HG03457 (cell line): ENCODE measurements at regions not wholly inside any gene's neighbourhood (a gene's known extent, or its start where the extent isn't known, plus 50 kb on each side); places are given as distances from the start of the nearest gene placed in this dataset.

ENCODE experiments used
- ATAC-seq: cut with Tn5 transposase; IDR thresholded peaks from one replicate; pipeline ENCODE4 v1.9.1; 2021; ENCODE audit warnings: moderate number of reproducible peaks; ENCODE audit not compliant: unreplicated experiment

DNA sequence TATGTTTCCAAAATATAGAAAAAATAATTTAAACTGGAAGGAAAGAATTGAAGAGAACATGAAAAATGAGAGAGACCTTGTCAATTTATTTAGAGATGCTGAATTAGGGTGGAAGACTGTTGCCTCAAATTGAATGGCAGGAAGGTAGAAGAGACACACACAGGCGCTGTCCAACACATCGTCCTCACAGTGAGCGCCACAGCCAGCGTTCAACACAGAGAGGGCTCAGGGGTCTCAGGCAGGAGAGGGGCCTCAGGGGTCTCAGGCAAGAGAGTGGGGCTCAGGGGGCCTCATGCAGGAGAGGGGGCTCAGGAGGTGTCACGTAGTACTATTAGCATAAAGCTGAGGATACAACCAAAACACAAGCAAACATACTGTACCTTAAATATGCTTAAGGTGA, 65.7 kb downstream of the TMEM18 start:
- no peak for ATAC-seq

DNA sequence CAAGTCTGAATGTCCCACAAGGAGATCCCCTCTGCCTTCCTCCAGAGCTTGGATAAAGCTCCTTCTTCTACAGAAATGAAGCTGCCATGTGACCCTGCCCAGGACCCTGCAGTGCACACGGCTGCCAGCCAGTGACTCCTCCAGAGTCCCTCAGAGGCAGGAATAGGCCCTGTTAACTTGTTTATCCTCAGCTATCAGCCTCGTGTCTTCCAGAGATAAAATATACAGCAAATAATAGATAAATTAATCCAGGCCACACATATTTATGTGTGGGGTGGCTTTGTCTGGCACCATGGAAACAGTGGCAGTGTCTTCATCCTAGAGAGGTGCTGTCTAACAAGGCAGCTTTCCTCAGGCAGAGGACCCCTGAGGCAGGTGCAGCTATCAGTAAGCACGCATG, 66.7 kb downstream of the TMEM18 start:
- no peak for ATAC-seq

DNA sequence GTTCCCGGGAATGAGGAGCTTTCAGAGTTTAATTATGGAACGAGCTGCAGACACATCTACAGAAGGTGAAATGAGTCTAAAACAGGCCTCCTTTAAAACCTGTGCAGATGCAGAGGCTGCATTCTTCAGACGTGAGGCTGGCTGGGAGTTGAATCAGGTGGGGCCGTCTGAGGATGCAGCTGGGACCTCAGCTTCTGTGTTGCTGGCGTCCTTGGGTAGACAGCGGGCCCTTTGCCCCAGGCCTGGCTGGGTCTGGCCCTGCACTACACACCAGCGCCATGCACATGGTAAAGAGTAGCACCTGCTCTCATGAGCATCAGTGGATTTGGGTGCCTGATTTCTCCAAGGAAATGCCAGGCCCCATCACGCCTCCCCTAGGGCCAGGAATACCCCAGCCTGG, 67.3 kb downstream of the TMEM18 start:
- no peak for ATAC-seq

DNA sequence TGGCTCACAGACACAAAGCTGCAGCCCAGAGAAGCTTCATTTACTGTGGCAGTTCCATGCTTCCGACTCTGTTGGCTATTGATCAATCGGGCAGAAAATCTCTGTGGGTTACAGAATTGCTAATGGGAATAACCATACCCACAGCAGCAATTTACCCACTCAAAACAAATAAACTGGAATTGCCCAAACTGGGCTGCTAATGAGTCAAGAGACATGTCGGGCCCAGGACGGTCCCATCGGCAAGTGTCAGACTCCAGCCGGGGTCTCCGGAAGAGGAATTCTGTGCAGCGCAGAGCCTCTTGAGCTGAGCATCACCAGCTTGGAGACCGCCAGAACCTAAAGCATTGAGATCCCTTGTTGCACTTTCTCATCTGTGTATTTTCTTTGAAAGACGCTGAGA, 67.8 kb downstream of the TMEM18 start:
- ATAC-seq = no peak

DNA sequence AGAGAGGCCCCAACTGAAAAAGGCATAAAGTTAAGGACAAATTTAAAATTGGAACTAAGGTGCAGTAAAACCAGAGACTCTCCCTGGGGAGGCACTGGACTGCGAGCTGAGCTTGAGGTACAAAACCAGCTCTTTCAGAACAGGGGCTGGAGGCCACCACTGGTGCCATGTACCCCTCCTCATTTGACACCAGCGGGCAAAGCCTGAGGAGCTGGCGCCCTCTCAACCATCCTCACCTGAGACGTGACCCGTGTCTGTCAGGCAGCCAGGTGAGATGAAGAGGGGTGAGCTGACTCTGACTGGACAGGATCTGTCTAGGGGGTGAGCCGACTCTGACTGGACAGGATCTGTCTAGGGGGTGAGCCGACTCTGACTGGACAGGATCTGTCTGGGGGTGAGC, 68.5 kb downstream of the TMEM18 start:
- ATAC-seq = no peak

DNA sequence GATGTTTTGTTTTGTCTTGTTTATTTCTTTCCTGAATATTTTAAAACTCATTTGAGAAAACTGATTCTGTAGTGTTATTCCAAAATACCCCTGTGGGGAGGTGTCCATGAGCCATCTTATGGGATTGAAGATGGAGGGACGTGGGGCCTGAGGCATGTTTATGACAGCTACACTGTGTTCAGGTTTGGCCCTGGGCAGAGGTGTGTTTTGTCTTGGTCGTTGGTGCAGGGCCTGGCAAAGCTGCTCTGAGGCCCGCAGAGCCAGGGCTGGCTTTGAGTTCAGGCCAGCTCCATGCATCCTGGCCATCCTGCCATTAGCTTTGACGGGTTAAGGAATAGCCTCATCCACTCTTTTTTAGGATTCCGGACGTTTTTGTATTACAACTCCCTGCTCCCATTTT, 68.9 kb downstream of the TMEM18 start:
- ATAC-seq = no peak

DNA sequence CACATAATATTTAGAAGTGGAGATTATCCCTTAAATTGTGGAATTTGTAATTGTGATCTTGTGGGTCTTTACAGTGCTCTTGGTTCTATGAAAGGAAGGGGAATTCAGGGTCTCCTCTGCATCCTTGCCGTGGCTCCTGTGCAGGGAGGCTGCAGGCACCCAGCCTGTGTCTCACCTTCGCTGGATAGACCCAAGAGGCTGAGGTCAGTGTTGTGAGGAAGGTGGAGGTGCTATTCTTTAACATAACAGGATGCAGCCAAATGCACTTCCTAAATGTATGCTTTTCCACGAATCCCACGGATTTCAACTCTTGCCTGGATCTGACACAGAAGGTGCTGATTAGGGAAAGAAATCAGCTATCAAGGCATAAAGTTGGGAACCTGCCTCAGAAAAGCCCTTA, 69.5 kb downstream of the TMEM18 start:
- no peak for ATAC-seq

DNA sequence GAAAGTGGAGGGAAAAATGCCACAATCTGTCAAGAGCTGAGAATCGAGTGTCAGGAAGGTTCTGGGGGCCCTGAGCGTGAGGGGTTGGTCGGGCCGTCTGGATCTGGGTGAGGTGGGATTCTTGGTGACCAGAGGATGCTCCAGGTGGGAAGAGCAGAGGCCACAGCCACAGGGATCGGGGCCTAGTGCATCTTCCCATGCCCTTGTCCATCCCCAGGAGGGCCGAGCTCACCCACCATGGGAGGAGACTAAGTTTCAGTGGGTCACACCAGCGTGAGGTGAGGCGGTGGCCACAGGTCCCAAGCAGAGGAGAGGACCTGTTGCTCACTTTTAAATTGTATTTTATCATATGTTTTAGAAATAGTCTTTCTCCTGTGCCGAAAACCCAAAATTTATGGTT, 70.0 kb downstream of the TMEM18 start:
- no peak for ATAC-seq

DNA sequence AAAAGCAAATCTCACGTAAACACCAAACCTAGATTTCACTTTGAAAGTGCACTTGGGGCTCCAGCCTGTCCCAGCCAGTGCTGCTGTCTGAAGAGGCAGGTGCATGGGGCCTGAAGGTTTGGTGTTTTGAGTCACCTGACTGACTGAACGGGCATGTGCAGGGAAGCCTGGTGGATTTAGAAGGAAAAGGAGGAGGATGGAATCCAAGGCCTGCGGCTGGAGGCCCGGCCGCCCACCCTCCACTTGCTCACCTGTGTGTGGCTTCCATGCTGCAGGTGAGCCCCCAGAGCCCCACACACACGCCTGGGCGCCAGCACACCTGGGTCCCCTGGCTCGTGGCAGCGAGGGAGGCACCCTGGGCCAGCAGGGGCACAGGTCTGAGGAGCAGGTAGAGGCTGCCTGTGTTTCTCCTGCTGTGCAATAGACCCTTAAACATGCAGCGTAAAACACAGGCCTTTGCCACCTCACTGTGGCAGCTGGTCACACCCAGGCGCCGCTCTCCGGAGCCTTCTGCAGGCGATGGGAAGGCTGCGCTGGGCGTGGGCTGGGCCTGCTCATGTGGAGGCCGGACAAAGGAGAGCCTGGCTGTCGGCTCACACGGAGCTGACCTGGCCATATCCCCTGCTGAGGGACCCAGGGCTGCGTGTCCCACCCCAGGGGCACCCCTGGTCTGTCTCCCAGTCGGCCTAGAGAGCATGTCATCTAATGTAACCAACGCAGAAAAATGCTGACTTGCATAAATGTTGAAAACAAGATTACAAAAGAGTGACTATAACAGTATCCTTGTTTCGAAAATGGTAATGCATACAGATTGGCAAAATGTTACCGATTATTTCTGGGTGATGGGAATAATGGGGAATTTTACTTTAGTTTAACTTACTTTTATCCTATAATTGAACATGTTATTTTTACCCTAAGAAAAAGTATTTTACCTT, 71.3 kb downstream of the TMEM18 start:
- ATAC-seq = no peak

DNA sequence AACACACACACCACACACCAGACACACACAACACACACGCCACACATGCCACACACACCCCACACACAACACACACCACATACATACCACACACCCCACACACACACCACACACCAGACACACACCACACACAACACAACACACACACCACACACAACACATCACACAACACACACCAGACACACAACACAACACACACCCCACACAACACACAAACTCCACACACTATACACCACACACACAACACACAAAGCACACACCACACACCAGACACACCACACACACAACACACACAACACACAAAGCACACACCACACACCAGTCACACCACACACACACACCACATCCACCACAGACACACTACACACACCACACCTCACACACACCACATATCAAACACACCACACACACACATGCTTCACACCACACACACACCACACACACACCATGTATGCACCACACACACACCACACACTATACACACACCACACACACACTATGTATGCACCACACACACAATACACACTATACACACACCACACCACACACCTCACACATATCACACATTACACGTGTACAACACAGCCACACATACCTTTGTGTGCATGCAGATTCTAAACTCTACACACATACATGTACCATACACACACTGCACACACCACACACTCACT, 72.2 kb downstream of the TMEM18 start:
- ATAC-seq = no peak

DNA sequence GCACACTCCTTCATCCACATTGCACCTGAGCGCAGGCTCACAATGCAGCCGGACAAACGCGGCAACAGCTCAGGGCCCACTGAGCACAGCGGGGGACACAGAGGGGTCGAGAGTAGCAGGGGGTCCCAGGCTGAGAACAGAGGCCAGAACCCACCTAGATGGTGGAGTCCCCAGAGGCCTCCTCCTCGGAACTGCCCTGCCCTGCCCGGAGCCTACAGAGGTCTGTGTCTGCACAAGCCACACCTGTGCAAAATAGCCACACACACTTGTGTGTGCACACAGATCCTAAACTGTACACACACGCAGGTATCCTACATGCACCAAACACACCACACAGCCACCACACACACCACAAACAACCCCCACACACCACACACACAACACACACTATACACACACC, 72.8 kb downstream of the TMEM18 start:
- no peak for ATAC-seq

DNA sequence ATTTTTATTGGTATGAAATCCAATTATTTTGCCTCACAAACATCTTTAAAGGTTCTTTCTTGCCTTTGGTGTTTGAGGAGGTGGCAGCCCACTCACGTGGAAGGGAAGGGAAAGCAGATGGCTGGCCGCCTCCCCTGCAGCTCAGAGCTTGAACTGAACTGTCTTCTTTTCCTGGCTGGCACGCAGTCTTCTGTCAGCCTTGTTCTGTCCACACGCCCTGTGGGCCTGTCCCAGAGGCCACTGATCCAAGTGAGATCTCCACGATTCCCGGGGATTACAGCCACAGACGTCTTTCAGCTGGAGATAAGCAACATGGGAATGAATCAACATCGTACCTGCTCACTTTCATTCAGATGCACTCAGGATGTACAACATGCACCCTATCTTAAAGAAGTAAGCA, 73.3 kb downstream of the TMEM18 start:
- ATAC-seq = no peak

DNA sequence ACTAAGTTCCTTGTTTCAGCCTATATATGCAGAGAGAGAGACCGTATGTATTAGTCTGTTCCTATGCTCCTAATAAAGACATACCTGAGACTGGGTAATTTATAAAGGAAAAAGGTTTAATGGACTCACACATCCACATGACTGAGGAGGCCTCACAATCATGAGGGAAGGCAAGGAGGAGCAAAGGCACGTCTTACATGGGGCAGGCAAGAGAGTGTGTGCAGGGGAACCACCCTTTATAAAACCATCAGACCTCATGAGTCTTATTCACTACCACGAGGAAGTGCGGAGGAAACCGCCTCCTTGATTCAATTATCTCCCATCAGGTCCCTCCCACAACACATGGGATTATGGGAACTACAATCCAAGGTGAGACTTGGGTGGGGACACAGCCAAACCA, 73.8 kb downstream of the TMEM18 start:
- no peak for ATAC-seq

DNA sequence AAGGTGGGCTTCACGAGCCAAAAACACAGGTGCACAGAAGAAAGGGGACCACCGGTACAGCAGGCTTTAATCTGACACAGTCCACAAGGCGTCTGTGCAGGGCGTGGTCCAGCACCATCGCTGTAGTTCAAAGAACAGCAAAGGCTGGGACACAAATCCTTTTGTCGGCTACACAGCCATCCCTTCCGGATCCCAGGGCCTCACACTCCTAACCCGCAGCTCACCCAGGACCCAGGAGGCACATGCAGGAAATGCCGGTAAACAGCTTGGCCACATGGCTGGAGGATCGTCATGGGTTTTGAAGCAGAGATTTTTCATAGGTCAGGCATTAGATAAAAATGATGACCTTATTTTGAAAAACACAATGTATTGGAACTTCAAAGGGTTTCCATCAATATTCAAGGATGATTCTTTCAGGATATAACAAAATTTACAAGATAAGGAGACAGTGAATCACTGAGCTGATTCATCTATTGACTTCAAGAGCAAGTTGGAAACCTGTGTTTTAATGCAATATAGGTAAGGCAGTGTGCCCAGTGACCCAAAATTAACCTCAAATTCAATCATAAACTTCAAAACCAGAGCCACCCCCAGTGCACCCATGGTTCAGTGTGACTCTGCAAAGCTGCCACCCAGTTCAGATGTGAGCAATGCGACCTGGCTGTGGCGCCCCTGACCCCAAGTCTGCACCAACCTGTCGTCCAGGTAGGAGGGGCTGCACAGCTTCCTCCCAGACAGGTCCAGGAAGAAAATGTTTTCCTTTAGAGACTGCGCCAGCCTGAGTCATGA, 74.4 kb downstream of the TMEM18 start:
- ATAC-seq = no peak

DNA sequence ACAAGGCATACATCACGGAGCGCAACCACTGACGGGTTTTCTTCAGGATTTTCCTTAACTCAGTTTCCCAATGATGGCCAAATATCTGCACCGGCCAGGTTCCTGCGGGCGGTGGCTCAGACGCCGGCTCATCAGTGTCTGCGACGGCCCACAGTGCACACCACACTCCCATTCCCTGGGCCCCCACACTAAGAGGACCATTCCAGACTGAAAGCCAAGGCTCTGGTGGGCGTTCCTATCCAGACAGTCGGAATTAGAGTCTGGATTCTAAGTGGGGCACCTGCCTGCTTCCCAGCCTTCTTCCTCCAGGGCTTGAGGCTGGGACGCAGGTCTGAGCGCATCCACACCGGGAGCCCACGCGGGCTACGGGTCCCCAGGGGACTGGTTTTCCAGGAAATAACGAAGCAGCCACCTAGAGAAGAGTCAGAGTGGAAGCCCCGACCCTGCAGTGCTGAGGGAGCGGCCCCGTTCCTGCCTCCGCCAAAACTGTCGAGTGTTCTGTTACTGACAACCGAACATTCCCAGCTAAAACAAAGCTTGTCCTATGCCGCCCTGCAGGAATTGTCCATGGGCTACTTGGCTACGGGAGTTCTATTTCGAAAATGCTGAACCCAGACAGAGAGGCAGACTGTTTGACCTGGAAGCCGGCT, 75.3 kb downstream of the TMEM18 start:
- no peak for ATAC-seq

DNA sequence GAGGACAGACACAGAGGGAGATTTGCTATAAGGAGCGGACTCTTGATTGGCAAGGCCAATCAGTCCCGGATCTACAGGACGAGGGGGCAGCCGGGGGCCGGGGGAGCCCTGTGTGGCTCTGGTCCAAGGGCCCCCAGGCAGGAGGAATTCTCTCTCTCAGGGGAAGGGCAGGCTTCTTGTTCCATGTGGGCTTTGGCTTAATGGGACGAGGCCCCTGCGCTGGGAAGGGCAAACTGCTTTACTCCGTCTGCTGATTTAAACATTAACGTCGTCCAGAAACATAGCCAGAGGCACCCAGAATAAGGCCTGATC, 75.9 kb downstream of the TMEM18 start:
- ATAC-seq = no peak

DNA sequence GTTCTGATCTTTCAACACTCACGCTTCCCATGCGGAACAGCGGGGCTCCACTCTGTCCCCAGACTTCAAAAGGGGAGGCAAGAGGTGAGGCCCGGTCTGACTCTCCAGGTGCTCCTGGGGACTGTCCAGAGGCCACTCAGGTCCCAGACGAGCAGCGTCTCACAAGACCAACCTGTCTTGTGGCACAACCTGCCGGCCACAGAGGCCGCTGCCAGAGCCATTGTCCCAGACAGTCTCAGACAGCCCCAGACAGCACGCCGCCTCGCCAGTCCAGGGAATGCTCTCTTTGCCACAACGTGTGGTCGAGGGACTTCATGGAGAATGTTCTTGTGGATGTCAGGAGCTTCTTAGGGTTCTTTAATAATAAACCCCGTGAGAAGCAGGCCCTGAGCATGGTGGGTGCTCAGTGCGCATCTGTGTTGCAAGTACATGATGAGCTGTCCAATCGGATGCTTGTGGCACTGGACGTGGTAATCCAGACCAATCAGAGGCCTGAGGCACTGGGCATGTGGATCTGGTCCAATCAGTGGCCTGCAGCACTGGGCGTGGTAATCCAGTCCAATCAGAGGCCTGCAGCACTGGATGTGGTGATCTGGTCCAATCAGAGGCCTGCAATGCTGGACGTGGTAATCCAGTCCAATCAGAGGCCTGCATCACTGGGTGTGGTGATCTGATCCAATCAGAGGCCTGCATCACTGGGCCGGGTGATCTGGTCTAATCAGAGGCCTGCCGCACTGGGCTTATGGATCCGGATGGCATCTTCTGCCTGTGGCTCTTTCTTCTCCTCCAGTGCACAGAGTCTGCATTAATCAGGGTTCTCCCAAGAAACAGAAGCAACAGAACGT, 76.4 kb downstream of the TMEM18 start:
- ATAC-seq = no peak

DNA sequence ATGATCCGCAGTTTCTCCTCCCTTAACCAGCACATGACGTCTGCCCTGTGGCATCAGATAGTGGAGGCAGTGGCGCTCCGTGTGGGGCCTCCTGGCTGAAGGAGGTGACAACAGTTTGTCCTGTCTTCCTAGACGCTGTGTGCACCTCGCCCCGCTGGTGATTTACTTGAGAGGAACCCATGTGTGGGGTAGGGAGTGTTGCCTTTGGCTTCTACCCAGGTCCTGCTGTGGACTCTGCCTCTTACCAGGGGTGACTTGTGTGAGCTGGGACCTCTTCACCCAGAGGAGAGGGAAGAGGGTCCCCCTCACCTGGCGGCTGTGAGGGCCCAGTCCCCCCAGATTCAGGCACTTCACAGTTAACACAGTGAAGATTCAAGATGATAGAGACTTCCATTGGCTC, 77.6 kb downstream of the TMEM18 start:
- ATAC-seq = no peak

DNA sequence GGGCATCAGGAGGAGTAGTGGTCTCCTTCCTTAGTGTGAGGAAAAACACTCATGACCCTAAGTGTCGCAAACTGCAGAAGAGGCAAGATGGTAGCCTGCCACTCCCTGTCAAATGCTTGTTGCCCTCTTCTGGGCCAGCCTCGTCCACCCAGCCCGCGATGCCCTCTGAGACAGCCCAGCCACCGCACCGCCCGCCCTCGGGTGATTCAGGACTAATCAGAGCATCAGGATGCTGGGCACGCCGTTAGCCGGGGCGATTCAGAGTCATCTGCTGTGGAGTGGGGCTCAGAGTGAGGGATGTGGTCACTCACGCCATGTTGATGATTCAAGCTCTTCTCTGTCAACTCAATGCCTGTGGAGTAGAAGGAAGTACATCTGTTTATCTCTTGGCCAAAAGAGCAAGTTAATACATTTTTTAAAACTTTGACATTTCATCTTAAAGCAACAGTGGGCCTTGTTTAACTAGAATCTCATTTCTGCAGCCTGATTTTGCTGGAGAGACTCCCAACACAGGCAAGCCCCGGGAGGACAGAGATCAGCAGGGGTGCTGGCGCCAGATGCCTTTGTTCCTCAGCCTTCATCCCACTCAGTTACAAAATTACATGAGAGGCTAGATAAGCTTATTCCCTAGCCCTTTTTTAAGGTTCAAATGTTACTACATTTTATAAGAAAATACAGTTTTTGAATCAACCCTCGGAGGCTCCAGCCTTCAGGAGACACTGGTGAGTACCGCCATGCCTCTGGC, 79.0 kb downstream of the TMEM18 start:
- ATAC-seq = no peak
